ENCODE measurements at regions not wholly inside any gene's neighbourhood (a gene's known extent, or its start where the extent isn't known, plus 50 kb on each side); places are given as distances from the start of the nearest gene placed in this dataset.

GRCh38 chr11:106601684-106602297, 416.5 kb downstream of the GUCY1A2 start:
- H3K9me3 Mint-ChIP-seq (ENCODE audit: unreplicated experiment) = no peaks in the 10 kb centered on the region
- no peak for FAIRE-seq
- no peaks in the 10 kb centered on the region for H4K20me1 ChIP-seq (ENCODE audit: insufficient read depth, low read length)
- H3K27ac ChIP-seq (ENCODE audit: low read depth, low read length) = no peak overlapping the region
- H3K79me2 ChIP-seq (ENCODE audit: insufficient read depth, low read length) = no peaks in the 10 kb centered on the region
- H3K27ac Mint-ChIP-seq (ENCODE audit: unreplicated experiment) = no peak overlapping the region
- H3K27me3 ChIP-seq (ENCODE audit: insufficient read depth, low read length) = no peaks in the 10 kb centered on the region
- H3K4me2 ChIP-seq (ENCODE audit: low read length) = no peak overlapping the region
- no peak overlapping the region for H2AFZ ChIP-seq (ENCODE audit: low read depth, low read length)
- no peak overlapping the region for H3K4me3 Mint-ChIP-seq (ENCODE audit: unreplicated experiment)
- no peak overlapping the region for H3K9ac ChIP-seq (ENCODE audit: low read length)
- H3K4me1 Mint-ChIP-seq (ENCODE audit: low read depth, unreplicated experiment) = no peaks in the 10 kb centered on the region
- DNase-seq (ENCODE audit: low read depth) = no peak
- TF ChIP-seq EZH2 (IDR thresholded peaks at IDR 0.05; ENCODE audit: insufficient read depth, low read length) = no peak
- TF ChIP-seq CTCF (IDR thresholded peaks at IDR 0.05; ENCODE audit: insufficient read depth, low read depth, low read length) = no peak
- H3K9me3 ChIP-seq (ENCODE audit: insufficient read depth, low read depth, low read length) = no peaks in the 10 kb centered on the region
- no peaks in the 10 kb centered on the region for H3K36me3 ChIP-seq (ENCODE audit: insufficient read depth, low read length)
- no peak overlapping the region for H3K4me3 ChIP-seq (ENCODE audit: insufficient read depth, low read depth, low read length)
- H3K36me3 Mint-ChIP-seq (ENCODE audit: low read depth, unreplicated experiment) = no peaks in the 10 kb centered on the region
- no peaks in the 10 kb centered on the region for H3K27me3 Mint-ChIP-seq (ENCODE audit: low read depth, unreplicated experiment)
- H3K4me1 ChIP-seq (ENCODE audit: insufficient read depth, low read length) = no peaks in the 10 kb centered on the region

DNA sequence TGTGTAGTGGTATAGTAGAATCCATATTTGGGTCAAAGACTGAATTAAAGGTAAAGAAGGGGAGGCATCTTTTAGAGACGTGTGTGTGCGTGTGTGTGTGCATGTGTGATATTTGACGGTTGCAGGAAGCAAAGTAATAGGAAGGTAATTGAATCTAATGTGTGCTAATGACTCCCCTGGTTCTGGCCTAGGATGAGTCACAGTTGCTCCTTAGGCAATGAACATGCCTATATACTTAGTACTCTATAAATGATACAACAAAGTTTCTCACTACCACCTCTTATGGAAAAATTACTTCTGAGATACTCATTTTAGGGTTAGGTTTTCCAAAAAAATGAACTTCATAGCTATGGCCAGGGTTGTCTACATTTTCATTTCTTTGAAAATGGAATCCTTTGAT, 409.6 kb downstream of the GUCY1A2 start:
- Mint-ChIP-seq H3K36me3 (ENCODE audit: low read depth, unreplicated experiment) (no peaks in the 10 kb centered on the region), H3K27me3 (ENCODE audit: low read depth, unreplicated experiment) (no peaks in the 10 kb centered on the region), H3K27ac (ENCODE audit: unreplicated experiment) (no peak overlapping the region), H3K4me1 (ENCODE audit: low read depth, unreplicated experiment) (no peaks in the 10 kb centered on the region), H3K4me3 (ENCODE audit: unreplicated experiment) (no peak overlapping the region), H3K9me3 (ENCODE audit: unreplicated experiment) (no peaks in the 10 kb centered on the region)
- no peak for TF ChIP-seq EZH2 (IDR thresholded peaks at IDR 0.05; ENCODE audit: insufficient read depth, low read length)
- no peak for TF ChIP-seq CTCF (IDR thresholded peaks at IDR 0.05; ENCODE audit: insufficient read depth, low read depth, low read length)
- no peak overlapping the region for H3K4me2 ChIP-seq (ENCODE audit: low read length)
- no peaks in the 10 kb centered on the region for H3K36me3 ChIP-seq (ENCODE audit: insufficient read depth, low read length)
- H3K27ac ChIP-seq (ENCODE audit: low read depth, low read length) = no peak overlapping the region
- peak; percentile 41 for DNase-seq (ENCODE audit: low read depth)
- no peaks in the 10 kb centered on the region for H3K4me1 ChIP-seq (ENCODE audit: insufficient read depth, low read length)
- no peaks in the 10 kb centered on the region for H4K20me1 ChIP-seq (ENCODE audit: insufficient read depth, low read length)
- no peak overlapping the region for H3K4me3 ChIP-seq (ENCODE audit: insufficient read depth, low read depth, low read length)
- H3K79me2 ChIP-seq (ENCODE audit: insufficient read depth, low read length) = no peaks in the 10 kb centered on the region
- H2AFZ ChIP-seq (ENCODE audit: low read depth, low read length) = no peak overlapping the region
- no peak overlapping the region for H3K9ac ChIP-seq (ENCODE audit: low read length)
- H3K9me3 ChIP-seq (ENCODE audit: insufficient read depth, low read depth, low read length) = no peaks in the 10 kb centered on the region
- FAIRE-seq = no peak
- no peaks in the 10 kb centered on the region for H3K27me3 ChIP-seq (ENCODE audit: insufficient read depth, low read length)

DNA sequence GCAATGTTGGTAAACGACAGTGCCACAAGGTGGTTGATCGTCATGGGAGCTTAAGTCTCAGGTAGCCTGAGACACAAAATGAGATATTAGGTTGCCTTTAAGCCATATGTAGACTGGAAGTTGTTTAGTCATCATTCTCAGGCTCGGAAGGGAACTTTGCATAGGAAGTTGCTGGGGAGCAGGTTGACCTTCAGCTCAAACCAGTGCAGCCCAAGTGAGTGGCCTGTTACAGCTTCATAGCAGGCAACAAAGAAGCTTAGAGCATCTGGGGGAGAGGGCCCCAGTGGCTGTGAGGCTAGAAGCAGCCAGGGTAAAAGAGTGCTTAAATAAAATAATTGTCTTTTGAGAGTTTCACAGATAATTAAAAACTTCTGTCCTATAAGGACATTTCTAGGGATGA, 404.0 kb downstream of the GUCY1A2 start:
- H3K4me2 ChIP-seq (ENCODE audit: low read length) = no peak overlapping the region
- TF ChIP-seq CTCF (IDR thresholded peaks at IDR 0.05; ENCODE audit: insufficient read depth, low read depth, low read length) = no peak
- TF ChIP-seq EZH2 (IDR thresholded peaks at IDR 0.05; ENCODE audit: insufficient read depth, low read length) = no peak
- no peaks in the 10 kb centered on the region for H3K4me1 Mint-ChIP-seq (ENCODE audit: low read depth, unreplicated experiment)
- H3K4me1 ChIP-seq (ENCODE audit: insufficient read depth, low read length) = no peaks in the 10 kb centered on the region
- no peak overlapping the region for H3K9ac ChIP-seq (ENCODE audit: low read length)
- no peaks in the 10 kb centered on the region for H4K20me1 ChIP-seq (ENCODE audit: insufficient read depth, low read length)
- H3K9me3 ChIP-seq (ENCODE audit: insufficient read depth, low read depth, low read length) = no peaks in the 10 kb centered on the region
- no peak overlapping the region for H3K27ac ChIP-seq (ENCODE audit: low read depth, low read length)
- H3K27ac Mint-ChIP-seq (ENCODE audit: unreplicated experiment) = no peak overlapping the region
- H3K79me2 ChIP-seq (ENCODE audit: insufficient read depth, low read length) = no peaks in the 10 kb centered on the region
- no peak for DNase-seq (ENCODE audit: low read depth)
- no peak overlapping the region for H2AFZ ChIP-seq (ENCODE audit: low read depth, low read length)
- H3K4me3 Mint-ChIP-seq (ENCODE audit: unreplicated experiment) = no peak overlapping the region
- no peaks in the 10 kb centered on the region for H3K27me3 Mint-ChIP-seq (ENCODE audit: low read depth, unreplicated experiment)
- no peaks in the 10 kb centered on the region for H3K9me3 Mint-ChIP-seq (ENCODE audit: unreplicated experiment)
- no peaks in the 10 kb centered on the region for H3K36me3 Mint-ChIP-seq (ENCODE audit: low read depth, unreplicated experiment)
- no peaks in the 10 kb centered on the region for H3K27me3 ChIP-seq (ENCODE audit: insufficient read depth, low read length)
- no peak for FAIRE-seq
- no peaks in the 10 kb centered on the region for H3K36me3 ChIP-seq (ENCODE audit: insufficient read depth, low read length)
- no peak overlapping the region for H3K4me3 ChIP-seq (ENCODE audit: insufficient read depth, low read depth, low read length)

Measured in astrocyte (in vitro differentiated cells and primary cell).